NCI-H146 treated with DMSO at 0.1 percent for 48 hours (cell line): ENCODE measurements at regions not wholly inside any gene's neighbourhood (a gene's known extent, or its start where the extent isn't known, plus 50 kb on each side); places are given as distances from the start of the nearest gene placed in this dataset.
"Not testable (repeated sequence)": the region's sequence is repeated elsewhere in the genome, so short reads cannot be mapped to it uniquely, and the experiment has no call there.

Source experiments
- DNase-seq: peaks from one replicate; lab custom pipeline; 2025; ENCODE audit not compliant: unreplicated experiment; lab: John Stamatoyannopoulos, UW

- DNase-seq = not testable (repeated sequence)
Observed at GRCh38 chr10:6824793-6825192, 244.7 kb upstream of the PRKCQ start.

- no peak for DNase-seq
Observed at GRCh38 chr10:6823770-6824169, 243.7 kb upstream of the PRKCQ start.

GRCh38 chr10:6819301-6819700 lies 239.2 kb upstream of the PRKCQ start:
- no peak for DNase-seq

- no peak for DNase-seq
Observed at GRCh38 chr10:6817770-6818169, 237.7 kb upstream of the PRKCQ start.

- no peak for DNase-seq
Observed at GRCh38 chr10:6815346-6815745, 235.3 kb upstream of the PRKCQ start.

GRCh38 chr10:6813856-6814255 lies 233.8 kb upstream of the PRKCQ start:
- DNase-seq = no peak

GRCh38 chr10:6813306-6813705 lies 233.2 kb upstream of the PRKCQ start:
- no peak for DNase-seq

- DNase-seq = no peak
Observed at GRCh38 chr10:6811153-6811552, 231.1 kb upstream of the PRKCQ start.

- no peak for DNase-seq
Observed at GRCh38 chr10:6803427-6803783, 223.3 kb upstream of the PRKCQ start.

GRCh38 chr10:6802759-6803426 lies 222.8 kb upstream of the PRKCQ start:
- no peak for DNase-seq

- DNase-seq = no peak
Observed at GRCh38 chr10:6796231-6796630, 216.2 kb upstream of the PRKCQ start.

GRCh38 chr10:6795541-6795940 lies 215.5 kb upstream of the PRKCQ start:
- DNase-seq = no peak

- DNase-seq = not testable (repeated sequence)
Observed at GRCh38 chr10:6794841-6795240, 214.8 kb upstream of the PRKCQ start.

GRCh38 chr10:6794441-6794840 lies 214.4 kb upstream of the PRKCQ start:
- DNase-seq = no peak

- DNase-seq = no peak
Observed at GRCh38 chr10:6788731-6789130, 208.7 kb upstream of the PRKCQ start.

GRCh38 chr10:6788231-6788630 lies 208.2 kb upstream of the PRKCQ start:
- no peak for DNase-seq

- no peak for DNase-seq
Observed at GRCh38 chr10:6787718-6788117, 207.6 kb upstream of the PRKCQ start.

- no peak for DNase-seq
Observed at GRCh38 chr10:6787091-6787490, 207.0 kb upstream of the PRKCQ start.

- DNase-seq = no peak
Observed at GRCh38 chr10:6786579-6787031, 206.5 kb upstream of the PRKCQ start.

GRCh38 chr10:6784429-6784828 lies 204.4 kb upstream of the PRKCQ start:
- not testable (repeated sequence) for DNase-seq

- no peak for DNase-seq
Observed at GRCh38 chr10:6783471-6783870, 203.4 kb upstream of the PRKCQ start.

- no peak for DNase-seq
Observed at GRCh38 chr10:6782378-6782777, 202.3 kb upstream of the PRKCQ start.

GRCh38 chr10:6781133-6781770 lies 201.2 kb upstream of the PRKCQ start:
- no peak for DNase-seq
